ENCODE measurements at regions not wholly inside any gene's neighbourhood (a gene's known extent, or its start where the extent isn't known, plus 50 kb on each side); places are given as distances from the start of the nearest gene placed in this dataset.

DNA sequence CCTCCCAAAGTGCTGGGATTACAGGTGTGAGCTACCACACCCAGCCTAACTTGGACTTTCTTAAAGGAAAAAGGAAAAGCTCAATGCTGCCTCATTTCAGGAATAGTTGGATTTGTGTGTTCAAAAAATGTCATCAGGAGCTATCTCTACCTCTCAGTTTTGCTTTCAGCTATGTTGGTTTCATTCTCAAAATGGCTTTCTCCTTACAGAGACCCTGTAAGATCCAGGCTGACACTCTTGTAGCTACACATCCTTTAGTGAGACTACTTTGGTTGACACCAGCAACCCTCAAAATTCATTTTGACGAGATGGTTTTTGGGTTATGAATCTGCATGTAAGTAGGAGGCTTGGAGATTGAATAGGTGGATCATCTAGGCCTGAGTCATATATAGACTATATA lies 269.7 kb upstream of the SORCS1 start:
- Histone ChIP-seq H3K27ac (ENCODE audit: low read depth in 1 of 2, low read length in 1 of 2) (no peak overlapping the region), H3K27me3 (ENCODE audit: control insufficient read depth in 2 of 2, insufficient read depth in 1 of 2, low read length in 1 of 2) (no peaks in the 10 kb centered on the region), H3K36me3 (ENCODE audit: control insufficient read depth in 2 of 2, insufficient read depth in 2 of 2, low read length in 1 of 2) (no peaks in the 10 kb centered on the region), H3K4me1 (ENCODE audit: control insufficient read depth in 2 of 2, insufficient read depth in 2 of 2, low read length in 2 of 2) (no peaks in the 10 kb centered on the region), H3K4me3 (ENCODE audit: low read length in 2 of 2) (no peak overlapping the region), H3K9me3 (ENCODE audit: control insufficient read depth in 2 of 2, insufficient read depth in 1 of 2, low read length in 1 of 2) (no peaks in the 10 kb centered on the region)
- DNase-seq (ENCODE audit: low read depth in 6 of 9, low spot score in 9 of 9), result no peak
- WGBS, result 95% methylated on average over 1 of the region's 1 CpG

DNA sequence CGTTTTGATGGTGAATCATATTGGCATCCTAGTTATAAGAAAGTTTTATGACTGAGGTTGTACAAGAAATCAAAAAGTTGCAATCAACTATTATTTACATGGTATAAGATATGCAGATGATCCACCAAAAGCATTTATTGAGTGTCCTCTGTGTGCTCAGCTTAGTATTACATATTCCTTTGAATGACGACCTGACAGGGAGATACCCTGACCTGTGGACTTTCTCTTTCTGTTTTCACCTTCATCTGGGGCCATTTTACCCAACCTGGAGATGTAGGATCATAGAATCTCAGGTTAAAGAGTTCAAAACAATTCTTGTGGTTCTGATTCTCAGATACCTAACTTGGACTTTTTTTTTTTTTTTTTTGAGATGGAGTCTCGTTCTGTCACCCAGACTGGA lies 269.1 kb upstream of the SORCS1 start:
- H3K4me3 ChIP-seq (ENCODE audit: low read length in 2 of 2), result no peak overlapping the region
- 90% methylated on average over 3 of the region's 3 CpGs for WGBS
- H3K27me3 ChIP-seq (ENCODE audit: control insufficient read depth in 2 of 2, insufficient read depth in 1 of 2, low read length in 1 of 2), result no peaks in the 10 kb centered on the region
- H3K27ac ChIP-seq (ENCODE audit: low read depth in 1 of 2, low read length in 1 of 2), result no peak overlapping the region
- no peaks in the 10 kb centered on the region for H3K4me1 ChIP-seq (ENCODE audit: control insufficient read depth in 2 of 2, insufficient read depth in 2 of 2, low read length in 2 of 2)
- H3K36me3 ChIP-seq (ENCODE audit: control insufficient read depth in 2 of 2, insufficient read depth in 2 of 2, low read length in 1 of 2), result no peaks in the 10 kb centered on the region
- DNase-seq (ENCODE audit: low read depth in 6 of 9, low spot score in 9 of 9), result no peak
- no peaks in the 10 kb centered on the region for H3K9me3 ChIP-seq (ENCODE audit: control insufficient read depth in 2 of 2, insufficient read depth in 1 of 2, low read length in 1 of 2)

DNA sequence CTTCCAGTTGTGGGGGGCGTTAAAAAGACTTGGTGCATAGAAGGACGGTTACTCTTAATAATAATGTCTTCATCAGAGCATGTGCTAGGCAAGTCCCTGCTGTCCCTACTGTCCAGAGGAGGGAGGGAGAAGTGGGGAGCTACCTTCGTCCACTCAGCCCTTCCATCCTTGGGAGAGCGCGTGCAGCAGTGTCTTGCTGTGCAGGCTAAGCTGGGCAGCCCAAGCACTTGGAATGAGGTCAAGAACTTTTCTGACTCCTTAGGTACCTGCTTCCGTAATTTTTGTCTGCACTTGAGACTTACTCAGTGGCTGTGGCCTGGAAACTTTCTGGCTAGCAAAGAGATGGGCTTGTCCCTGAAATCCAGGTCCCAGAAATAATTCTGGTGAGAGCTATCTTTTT lies 265.9 kb upstream of the SORCS1 start:
- H3K9me3 ChIP-seq (ENCODE audit: control insufficient read depth in 2 of 2, insufficient read depth in 1 of 2, low read length in 1 of 2), result no peaks in the 10 kb centered on the region
- H3K27me3 ChIP-seq (ENCODE audit: control insufficient read depth in 2 of 2, insufficient read depth in 1 of 2, low read length in 1 of 2), result no peaks in the 10 kb centered on the region
- no peaks in the 10 kb centered on the region for H3K36me3 ChIP-seq (ENCODE audit: control insufficient read depth in 2 of 2, insufficient read depth in 2 of 2, low read length in 1 of 2)
- H3K27ac ChIP-seq (ENCODE audit: low read depth in 1 of 2, low read length in 1 of 2), result no peak overlapping the region
- H3K4me3 ChIP-seq (ENCODE audit: low read length in 2 of 2), result no peak overlapping the region
- no peak for DNase-seq (ENCODE audit: low read depth in 6 of 9, low spot score in 9 of 9)
- no peaks in the 10 kb centered on the region for H3K4me1 ChIP-seq (ENCODE audit: control insufficient read depth in 2 of 2, insufficient read depth in 2 of 2, low read length in 2 of 2)
- WGBS, result 93% methylated on average over 6 of the region's 6 CpGs

GRCh38 chr10:107427016-107427415 lies 262.5 kb upstream of the SORCS1 start:
- H3K4me1 ChIP-seq (ENCODE audit: control insufficient read depth in 2 of 2, insufficient read depth in 2 of 2, low read length in 2 of 2), result no peaks in the 10 kb centered on the region
- no peaks in the 10 kb centered on the region for H3K27me3 ChIP-seq (ENCODE audit: control insufficient read depth in 2 of 2, insufficient read depth in 1 of 2, low read length in 1 of 2)
- no peak overlapping the region for H3K4me3 ChIP-seq (ENCODE audit: low read length in 2 of 2)
- WGBS, result 91% methylated on average over 5 of the region's 5 CpGs
- H3K27ac ChIP-seq (ENCODE audit: low read depth in 1 of 2, low read length in 1 of 2), result no peak overlapping the region
- H3K9me3 ChIP-seq (ENCODE audit: control insufficient read depth in 2 of 2, insufficient read depth in 1 of 2, low read length in 1 of 2), result no peaks in the 10 kb centered on the region
- DNase-seq (ENCODE audit: low read depth in 6 of 9, low spot score in 9 of 9), result no peak
- H3K36me3 ChIP-seq (ENCODE audit: control insufficient read depth in 2 of 2, insufficient read depth in 2 of 2, low read length in 1 of 2), result no peaks in the 10 kb centered on the region

DNA sequence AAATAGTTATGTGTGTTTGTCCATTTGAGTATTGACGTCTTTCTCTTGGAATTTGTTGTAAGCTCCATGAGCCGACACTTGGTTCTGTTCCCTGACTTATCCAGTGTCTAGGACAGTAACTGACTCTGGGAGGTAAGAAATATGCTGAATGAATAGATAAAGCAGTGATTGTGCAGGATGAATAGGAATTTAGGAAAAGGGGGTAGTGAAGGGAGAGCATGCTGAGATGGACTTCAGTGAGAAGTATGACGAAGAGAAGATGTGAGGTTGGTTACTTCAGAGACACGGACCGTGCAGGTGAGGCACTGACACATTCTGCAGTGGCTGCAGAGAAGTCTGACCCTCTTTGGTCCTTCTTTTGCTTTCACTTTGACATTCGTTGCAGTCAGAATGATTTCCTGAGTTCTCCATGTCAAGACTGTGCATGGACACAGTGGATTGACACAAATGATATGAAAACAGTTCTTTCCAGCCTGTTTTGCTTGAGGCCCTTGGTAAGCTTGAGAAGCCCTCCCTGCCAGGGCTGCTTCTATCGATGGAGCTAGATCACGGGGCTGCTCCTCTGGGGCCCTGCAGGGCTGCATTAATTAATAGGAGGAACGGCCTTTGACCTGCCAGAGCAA lies 261.5 kb upstream of the SORCS1 start:
- H3K4me1 ChIP-seq (ENCODE audit: control insufficient read depth in 2 of 2, insufficient read depth in 2 of 2, low read length in 2 of 2), result no peaks in the 10 kb centered on the region
- H3K4me3 ChIP-seq (ENCODE audit: low read length in 2 of 2), result no peak overlapping the region
- WGBS, result 75% methylated on average over 9 of the region's 9 CpGs

GRCh38 chr10:107424628-107425027 lies 260.1 kb upstream of the SORCS1 start:
- Histone ChIP-seq H3K4me1 (ENCODE audit: control insufficient read depth in 2 of 2, insufficient read depth in 2 of 2, low read length in 2 of 2) (no peaks in the 10 kb centered on the region), H3K9me3 (ENCODE audit: control insufficient read depth in 2 of 2, insufficient read depth in 1 of 2, low read length in 1 of 2) (no peaks in the 10 kb centered on the region), H3K4me3 (ENCODE audit: low read length in 2 of 2) (no peak overlapping the region), H3K27ac (ENCODE audit: low read depth in 1 of 2, low read length in 1 of 2) (no peak overlapping the region), H3K27me3 (ENCODE audit: control insufficient read depth in 2 of 2, insufficient read depth in 1 of 2, low read length in 1 of 2) (no peaks in the 10 kb centered on the region), H3K36me3 (ENCODE audit: control insufficient read depth in 2 of 2, insufficient read depth in 2 of 2, low read length in 1 of 2) (no peaks in the 10 kb centered on the region)
- 96% methylated on average over 5 of the region's 5 CpGs for WGBS
- no peak for DNase-seq (ENCODE audit: low read depth in 6 of 9, low spot score in 9 of 9)

More for the DNA sequence above, 261.5 kb upstream of the SORCS1 start:
- Histone ChIP-seq H3K27me3 (ENCODE audit: control insufficient read depth in 2 of 2, insufficient read depth in 1 of 2, low read length in 1 of 2) (no peaks in the 10 kb centered on the region), H3K36me3 (ENCODE audit: control insufficient read depth in 2 of 2, insufficient read depth in 2 of 2, low read length in 1 of 2) (no peaks in the 10 kb centered on the region), H3K27ac (ENCODE audit: low read depth in 1 of 2, low read length in 1 of 2) (no peak overlapping the region), H3K9me3 (ENCODE audit: control insufficient read depth in 2 of 2, insufficient read depth in 1 of 2, low read length in 1 of 2) (no peaks in the 10 kb centered on the region)
- no peak for DNase-seq (ENCODE audit: low read depth in 6 of 9, low spot score in 9 of 9)

GRCh38 chr10:107423903-107424302 lies 259.4 kb upstream of the SORCS1 start:
- 71% methylated on average over 3 of the region's 3 CpGs for WGBS
- no peaks in the 10 kb centered on the region for H3K9me3 ChIP-seq (ENCODE audit: control insufficient read depth in 2 of 2, insufficient read depth in 1 of 2, low read length in 1 of 2)
- H3K27me3 ChIP-seq (ENCODE audit: control insufficient read depth in 2 of 2, insufficient read depth in 1 of 2, low read length in 1 of 2), result no peaks in the 10 kb centered on the region
- no peak for DNase-seq (ENCODE audit: low read depth in 6 of 9, low spot score in 9 of 9)
- H3K4me1 ChIP-seq (ENCODE audit: control insufficient read depth in 2 of 2, insufficient read depth in 2 of 2, low read length in 2 of 2), result no peaks in the 10 kb centered on the region
- H3K4me3 ChIP-seq (ENCODE audit: low read length in 2 of 2), result no peak overlapping the region
- H3K36me3 ChIP-seq (ENCODE audit: control insufficient read depth in 2 of 2, insufficient read depth in 2 of 2, low read length in 1 of 2), result no peaks in the 10 kb centered on the region
- H3K27ac ChIP-seq (ENCODE audit: low read depth in 1 of 2, low read length in 1 of 2), result no peak overlapping the region

DNA sequence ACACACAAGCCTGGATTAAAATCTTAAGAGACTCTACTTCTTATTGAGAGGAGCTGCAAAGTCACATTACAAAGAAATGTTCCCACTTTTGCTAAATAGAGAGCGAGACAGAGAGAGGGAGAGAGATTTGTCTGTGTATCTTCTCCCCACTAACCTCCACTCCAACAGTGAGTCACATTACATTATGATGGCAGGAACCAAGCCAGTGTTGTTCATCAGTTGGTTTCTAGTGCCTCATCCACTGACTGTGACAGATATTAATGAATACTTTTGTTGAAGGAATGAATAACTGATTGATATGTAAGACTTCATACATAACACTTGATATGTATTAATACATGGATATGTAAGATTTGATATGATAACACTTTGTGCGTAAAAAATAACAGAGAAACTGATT lies 258.2 kb upstream of the SORCS1 start:
- 88% methylated on average over 2 of the region's 2 CpGs for WGBS
- Histone ChIP-seq H3K4me1 (ENCODE audit: control insufficient read depth in 2 of 2, insufficient read depth in 2 of 2, low read length in 2 of 2) (no peaks in the 10 kb centered on the region), H3K4me3 (ENCODE audit: low read length in 2 of 2) (no peak overlapping the region), H3K27ac (ENCODE audit: low read depth in 1 of 2, low read length in 1 of 2) (no peak overlapping the region), H3K36me3 (ENCODE audit: control insufficient read depth in 2 of 2, insufficient read depth in 2 of 2, low read length in 1 of 2) (no peaks in the 10 kb centered on the region), H3K27me3 (ENCODE audit: control insufficient read depth in 2 of 2, insufficient read depth in 1 of 2, low read length in 1 of 2) (no peaks in the 10 kb centered on the region), H3K9me3 (ENCODE audit: control insufficient read depth in 2 of 2, insufficient read depth in 1 of 2, low read length in 1 of 2) (no peaks in the 10 kb centered on the region)
- no peak for DNase-seq (ENCODE audit: low read depth in 6 of 9, low spot score in 9 of 9)

DNA sequence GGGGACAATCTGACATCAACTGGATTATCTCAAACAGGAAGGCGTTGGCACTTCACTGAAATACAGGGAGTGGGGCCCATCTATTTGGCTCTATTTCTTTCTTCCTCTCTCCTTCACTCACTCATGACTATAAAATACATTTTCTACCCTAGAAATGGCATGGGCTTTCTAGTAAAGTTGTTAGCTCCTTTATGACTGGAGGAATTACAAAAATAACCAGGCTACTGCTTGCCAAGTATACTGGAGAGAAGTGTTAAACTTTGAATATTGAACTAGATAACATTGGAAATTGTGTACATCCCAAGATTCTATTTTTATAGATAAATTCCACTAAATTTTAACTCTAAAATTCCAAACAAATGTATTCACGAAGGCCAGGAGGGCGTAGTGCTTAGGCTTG lies 255.7 kb upstream of the SORCS1 start:
- no peaks in the 10 kb centered on the region for H3K27me3 ChIP-seq (ENCODE audit: control insufficient read depth in 2 of 2, insufficient read depth in 1 of 2, low read length in 1 of 2)
- no peak overlapping the region for H3K4me3 ChIP-seq (ENCODE audit: low read length in 2 of 2)
- H3K4me1 ChIP-seq (ENCODE audit: control insufficient read depth in 2 of 2, insufficient read depth in 2 of 2, low read length in 2 of 2), result no peaks in the 10 kb centered on the region
- 90% methylated on average over 3 of the region's 3 CpGs for WGBS
- no peaks in the 10 kb centered on the region for H3K36me3 ChIP-seq (ENCODE audit: control insufficient read depth in 2 of 2, insufficient read depth in 2 of 2, low read length in 1 of 2)
- no peak for DNase-seq (ENCODE audit: low read depth in 6 of 9, low spot score in 9 of 9)
- no peak overlapping the region for H3K27ac ChIP-seq (ENCODE audit: low read depth in 1 of 2, low read length in 1 of 2)
- no peaks in the 10 kb centered on the region for H3K9me3 ChIP-seq (ENCODE audit: control insufficient read depth in 2 of 2, insufficient read depth in 1 of 2, low read length in 1 of 2)
